Adrenal gland (tissue), 5 donors: ENCODE measurements at regions not wholly inside any gene's neighbourhood (a gene's known extent, or its start where the extent isn't known, plus 50 kb on each side); places are given as distances from the start of the nearest gene placed in this dataset.

Source experiments
- POLR2A ChIP-seq, 2 donors: fragments of 450-650 bp; IDR thresholded peaks; one replicate each; pipeline ENCODE4 v1.6.1; 2017; ENCODE audit warnings: antibody characterized with exemption in 2 of 2, mild to moderate bottlenecking in 2 of 2, moderate library complexity in 1 of 2
- TF ChIP-seq, protein P1 (sequence below), 6 experiments: fragments of 450-650 bp in 4 of 6; fragments of 200-600 bp in 2 of 6; sonication (generic) in 1 of 6; IDR thresholded peaks; 1 replicate in 5 of 6; 2 replicates in 1 of 6; pipeline versions ENCODE4 v1.5.1 to v1.8.0; 2016 to 2021; ENCODE audit warnings: antibody characterized with exemption in 6 of 6, mild to moderate bottlenecking in 2 of 6, moderate library complexity in 1 of 6
- donor health status: DM: no; HTN: no; CAD: no.

DNA sequence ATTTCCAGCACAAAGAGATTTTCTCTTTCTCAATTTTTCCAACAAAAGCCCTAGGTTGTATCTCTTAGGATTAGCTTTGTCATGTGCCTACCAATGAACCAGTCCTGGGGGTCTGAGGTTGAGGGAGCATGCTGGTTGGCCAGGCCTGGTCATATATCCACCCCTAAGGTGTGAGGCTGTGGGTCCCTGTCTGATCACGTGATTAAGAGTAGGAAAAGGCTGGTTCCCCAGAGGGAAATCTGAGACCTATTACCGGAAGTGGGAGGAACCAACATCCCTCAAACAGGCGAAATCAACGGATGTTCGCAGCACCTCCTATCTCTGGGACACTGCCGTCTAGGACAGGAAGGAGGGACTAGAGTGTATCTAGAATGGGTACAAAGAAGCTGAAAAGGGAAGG is 185.7 kb upstream of the IRX5 start:
- TF ChIP-seq, protein P1, sequence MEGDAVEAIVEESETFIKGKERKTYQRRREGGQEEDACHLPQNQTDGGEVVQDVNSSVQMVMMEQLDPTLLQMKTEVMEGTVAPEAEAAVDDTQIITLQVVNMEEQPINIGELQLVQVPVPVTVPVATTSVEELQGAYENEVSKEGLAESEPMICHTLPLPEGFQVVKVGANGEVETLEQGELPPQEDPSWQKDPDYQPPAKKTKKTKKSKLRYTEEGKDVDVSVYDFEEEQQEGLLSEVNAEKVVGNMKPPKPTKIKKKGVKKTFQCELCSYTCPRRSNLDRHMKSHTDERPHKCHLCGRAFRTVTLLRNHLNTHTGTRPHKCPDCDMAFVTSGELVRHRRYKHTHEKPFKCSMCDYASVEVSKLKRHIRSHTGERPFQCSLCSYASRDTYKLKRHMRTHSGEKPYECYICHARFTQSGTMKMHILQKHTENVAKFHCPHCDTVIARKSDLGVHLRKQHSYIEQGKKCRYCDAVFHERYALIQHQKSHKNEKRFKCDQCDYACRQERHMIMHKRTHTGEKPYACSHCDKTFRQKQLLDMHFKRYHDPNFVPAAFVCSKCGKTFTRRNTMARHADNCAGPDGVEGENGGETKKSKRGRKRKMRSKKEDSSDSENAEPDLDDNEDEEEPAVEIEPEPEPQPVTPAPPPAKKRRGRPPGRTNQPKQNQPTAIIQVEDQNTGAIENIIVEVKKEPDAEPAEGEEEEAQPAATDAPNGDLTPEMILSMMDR (IDR thresholded peaks at IDR 0.05) = no peak
- no peak for TF ChIP-seq POLR2A (IDR thresholded peaks at IDR 0.05)
